ENCODE measurements at regions not wholly inside any gene's neighbourhood (a gene's known extent, or its start where the extent isn't known, plus 50 kb on each side); places are given as distances from the start of the nearest gene placed in this dataset.
"Not testable (repeated sequence)": the region's sequence is repeated elsewhere in the genome, so short reads cannot be mapped to it uniquely, and the experiment has no call there.

DNA sequence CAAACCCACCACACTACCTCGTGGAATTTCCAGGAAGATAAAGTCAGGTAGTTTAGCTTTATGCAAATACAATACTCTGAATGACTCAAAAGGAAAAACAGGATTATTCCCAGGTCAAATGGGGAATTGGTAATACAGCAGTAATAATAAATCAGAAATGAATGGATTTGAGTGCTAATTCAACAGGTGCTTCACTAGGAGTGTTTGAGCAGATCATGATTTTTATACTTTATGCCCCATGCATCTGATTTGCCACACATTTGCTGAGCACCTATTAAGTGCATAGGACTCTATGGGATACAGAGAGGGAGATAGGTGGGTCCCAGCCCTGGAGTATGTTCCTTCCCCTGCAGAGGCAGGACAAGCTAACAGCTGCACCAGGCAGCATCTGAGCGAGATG, 381.4 kb upstream of the PODXL start:
- DNase-seq (ENCODE audit: low read depth, low spot score) = no peak

DNA sequence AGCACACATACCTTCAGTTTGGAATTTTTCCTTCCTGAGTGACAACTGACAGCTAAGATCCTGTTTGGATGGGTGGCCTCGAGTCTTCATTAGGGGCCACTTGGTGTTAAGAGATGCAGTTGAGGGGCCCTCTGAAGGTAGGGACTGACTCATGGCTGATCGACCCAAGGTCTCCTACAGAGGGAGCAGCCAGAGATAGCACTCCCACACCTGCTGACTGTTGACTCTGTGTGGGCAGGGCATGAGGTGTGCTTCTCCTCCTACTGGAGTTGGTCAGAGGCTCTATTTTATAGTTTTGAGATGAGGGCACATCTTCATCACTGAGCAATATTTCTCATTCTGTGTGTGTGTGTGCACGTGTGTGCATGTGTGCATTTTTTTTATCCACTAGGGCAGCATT, 378.8 kb upstream of the PODXL start:
- DNase-seq (ENCODE audit: low read depth, low spot score) = no peak

DNA sequence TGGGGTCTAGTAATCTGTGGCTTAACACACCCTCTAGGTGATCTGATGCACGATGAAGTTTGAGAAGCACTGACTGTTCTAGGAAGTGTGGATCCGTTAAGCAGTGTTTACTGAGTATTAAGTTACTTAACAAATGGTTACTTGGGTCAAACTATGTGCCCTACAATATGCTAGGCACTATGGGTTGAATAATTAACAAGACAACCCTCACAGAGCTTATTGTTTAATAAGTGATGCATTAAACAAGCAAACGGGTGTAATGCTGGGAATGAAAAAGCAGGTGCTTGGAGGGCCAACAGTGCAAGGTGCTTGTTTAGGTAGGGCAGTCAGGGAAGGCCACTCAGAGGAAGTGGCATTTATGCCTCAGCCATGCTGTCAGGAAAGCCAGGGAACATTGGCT, 378.0 kb upstream of the PODXL start:
- DNase-seq (ENCODE audit: low read depth, low spot score) = no peak

DNA sequence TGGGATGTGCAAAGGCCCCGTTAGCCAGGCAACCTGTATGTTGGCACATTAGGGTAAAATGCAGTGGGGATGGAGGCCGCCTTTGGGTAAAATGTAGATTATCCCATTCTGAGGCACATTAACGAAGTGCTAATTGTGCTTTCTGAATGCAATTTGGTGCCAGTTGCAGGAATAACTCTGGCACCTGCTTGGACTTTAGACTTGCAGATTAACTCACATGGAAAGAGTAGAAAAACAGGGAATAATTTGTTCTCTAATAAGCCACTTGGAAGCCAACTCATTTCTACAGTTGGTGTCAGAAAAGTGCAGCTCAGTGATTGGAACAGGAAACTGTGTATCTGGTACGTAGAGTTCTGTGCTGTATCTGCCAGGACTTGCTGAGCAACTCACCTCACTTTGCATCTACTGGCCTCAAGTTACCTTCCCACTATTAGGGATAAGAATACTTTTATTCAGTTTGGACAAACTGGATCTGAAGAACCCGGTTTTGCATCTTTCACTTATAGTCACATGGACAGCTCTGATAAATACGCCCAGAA, 377.4 kb upstream of the PODXL start:
- DNase-seq (ENCODE audit: low read depth, low spot score) = no peak

DNA sequence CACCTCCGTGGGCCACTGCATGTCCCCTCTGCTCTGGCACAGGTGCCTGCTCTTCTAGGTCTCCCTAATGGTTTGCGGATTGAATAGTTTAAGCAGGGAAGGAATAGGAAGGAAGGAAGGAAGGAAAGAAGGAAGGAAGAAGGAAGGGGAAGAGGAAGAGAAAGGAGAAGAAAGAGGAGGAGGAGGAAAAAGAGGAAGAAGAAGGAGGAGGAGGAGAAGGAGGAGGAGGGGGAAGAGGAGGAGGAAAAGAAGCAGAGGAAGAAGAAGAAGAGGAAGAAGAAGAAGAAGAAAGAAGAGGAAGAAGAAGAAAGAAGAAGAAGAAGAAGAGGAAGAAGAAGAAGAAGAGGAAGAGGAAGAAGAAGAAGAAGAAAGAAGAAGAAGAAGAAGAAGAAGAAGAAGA, 376.8 kb upstream of the PODXL start:
- DNase-seq (ENCODE audit: low read depth, low spot score) = not testable (repeated sequence)

DNA sequence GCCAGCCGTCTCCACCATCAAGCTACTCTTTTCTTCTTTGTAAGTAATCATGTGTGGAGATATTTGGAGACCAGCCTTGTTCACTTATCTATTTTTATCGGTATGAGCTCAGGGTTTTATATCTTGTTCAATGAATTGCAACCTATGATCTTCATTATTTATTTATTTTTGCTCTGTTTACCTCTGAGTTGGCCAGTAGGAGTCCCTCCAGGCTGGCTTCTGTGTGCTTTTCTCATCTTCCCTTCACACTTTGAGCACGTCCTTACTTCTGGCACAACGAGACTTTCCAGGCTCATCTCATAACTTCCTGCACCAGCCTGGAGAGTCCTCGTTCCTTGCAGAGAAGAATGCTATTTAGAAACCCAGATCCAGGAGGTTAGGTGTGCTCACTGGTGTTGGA, 375.8 kb upstream of the PODXL start:
- DNase-seq (ENCODE audit: low read depth, low spot score) = no peak

DNA sequence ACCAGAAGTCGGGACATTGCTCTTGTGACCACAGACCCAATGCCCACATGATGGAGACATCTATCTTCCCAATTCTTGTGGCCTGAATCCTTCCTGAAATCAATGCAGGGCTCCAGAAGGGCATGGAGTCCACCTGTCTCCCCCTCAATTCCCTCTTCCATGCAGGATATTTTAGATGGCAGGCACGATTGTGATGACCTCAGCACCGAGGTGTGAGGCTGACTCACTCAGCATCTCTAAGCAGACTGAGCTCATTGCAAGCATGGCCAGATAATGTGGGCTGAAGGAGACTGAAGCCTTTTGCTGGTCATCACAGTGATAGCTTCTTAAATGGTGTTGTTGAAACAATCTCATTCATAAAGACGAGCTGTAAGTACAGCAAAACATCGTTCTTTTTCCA, 374.9 kb upstream of the PODXL start:
- no peak for DNase-seq (ENCODE audit: low read depth, low spot score)

DNA sequence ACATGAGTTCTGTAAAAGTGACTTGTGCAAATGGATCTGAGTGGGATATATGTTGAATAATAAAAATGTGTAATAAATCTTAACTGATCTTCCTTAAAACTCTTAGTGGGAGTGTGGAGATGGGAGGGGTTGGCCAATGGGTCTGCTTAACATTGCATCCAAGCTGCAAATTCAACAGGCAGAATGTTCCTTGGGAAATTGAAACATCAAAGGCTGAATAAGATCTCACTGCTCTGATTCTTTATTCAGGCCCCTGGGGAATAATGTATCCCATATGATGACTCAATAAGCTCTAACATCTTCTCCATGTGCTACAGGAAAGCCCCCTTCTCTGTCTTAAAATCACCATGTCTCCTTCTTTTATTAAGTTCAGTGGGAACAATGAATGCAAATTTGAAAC, 373.2 kb upstream of the PODXL start:
- no peak for DNase-seq (ENCODE audit: low read depth, low spot score)

DNA sequence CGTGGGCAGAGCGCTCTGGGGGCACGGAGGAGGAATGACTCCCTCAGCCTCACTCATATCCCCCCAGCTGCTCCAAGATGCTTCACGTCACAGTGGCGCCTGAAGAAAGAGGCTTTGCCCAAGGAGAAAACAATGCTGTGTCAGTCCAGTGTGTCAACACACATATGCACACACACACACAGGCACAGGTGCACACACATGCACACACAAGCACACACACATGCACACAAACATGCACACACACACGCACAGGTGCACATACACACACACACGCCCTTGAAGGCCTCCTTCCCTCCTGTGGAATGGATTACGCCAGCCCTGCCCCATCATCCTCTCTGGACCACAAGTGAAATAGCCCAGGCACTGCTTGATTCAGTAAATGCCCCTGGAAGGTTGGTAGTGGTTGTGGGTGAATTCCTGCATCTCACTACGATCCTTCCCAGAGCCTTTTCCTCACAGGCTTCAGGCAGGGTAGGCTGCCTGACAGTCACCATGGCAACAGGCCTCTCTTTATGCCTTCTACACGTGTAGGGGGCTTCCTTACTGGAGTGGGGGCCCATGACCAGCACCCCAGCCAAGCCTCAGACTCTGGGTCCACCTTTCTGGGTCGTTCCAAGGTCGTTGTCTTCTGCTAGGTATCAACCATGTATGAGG, 371.5 kb upstream of the PODXL start:
- no peak for DNase-seq (ENCODE audit: low read depth, low spot score)

DNA sequence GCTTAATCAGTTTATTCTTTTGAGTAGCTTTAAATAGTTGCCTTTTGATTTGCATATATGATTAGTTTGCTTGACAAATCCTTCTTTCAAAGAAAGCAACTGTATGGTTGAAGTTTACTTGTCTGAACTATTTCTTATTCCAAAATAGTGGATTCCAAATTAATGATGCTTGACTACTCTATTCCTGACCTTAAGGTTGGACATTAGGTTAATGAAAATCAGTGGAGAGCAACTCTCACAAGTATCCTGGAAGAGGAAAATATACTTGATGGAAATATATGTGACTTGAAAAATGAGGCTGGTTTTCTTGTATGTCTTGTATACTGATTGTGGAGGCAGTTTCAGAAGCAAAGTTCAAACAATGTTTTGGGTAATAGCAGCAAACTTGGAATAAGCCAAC, 369.2 kb upstream of the PODXL start:
- DNase-seq (ENCODE audit: low read depth, low spot score) = no peak

DNA sequence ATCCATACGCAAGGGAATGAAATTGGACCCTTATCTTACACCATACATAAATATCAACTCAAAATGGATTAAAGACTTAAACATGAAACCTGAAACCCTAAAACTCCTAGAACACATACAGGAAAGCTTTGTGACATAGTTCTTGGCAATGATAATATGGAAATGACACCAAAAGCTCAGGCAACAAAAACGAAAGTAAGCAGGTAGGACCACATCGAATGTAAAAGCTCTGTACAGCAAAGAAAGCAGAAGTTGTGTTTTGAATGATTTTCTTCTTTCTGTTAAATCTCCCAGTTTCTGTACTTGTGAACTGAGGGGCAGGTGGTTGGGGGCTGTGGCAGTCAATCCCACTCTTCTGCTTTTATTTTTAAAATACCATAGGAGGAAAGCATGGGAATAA, 368.4 kb upstream of the PODXL start:
- no peak for DNase-seq (ENCODE audit: low read depth, low spot score)

DNA sequence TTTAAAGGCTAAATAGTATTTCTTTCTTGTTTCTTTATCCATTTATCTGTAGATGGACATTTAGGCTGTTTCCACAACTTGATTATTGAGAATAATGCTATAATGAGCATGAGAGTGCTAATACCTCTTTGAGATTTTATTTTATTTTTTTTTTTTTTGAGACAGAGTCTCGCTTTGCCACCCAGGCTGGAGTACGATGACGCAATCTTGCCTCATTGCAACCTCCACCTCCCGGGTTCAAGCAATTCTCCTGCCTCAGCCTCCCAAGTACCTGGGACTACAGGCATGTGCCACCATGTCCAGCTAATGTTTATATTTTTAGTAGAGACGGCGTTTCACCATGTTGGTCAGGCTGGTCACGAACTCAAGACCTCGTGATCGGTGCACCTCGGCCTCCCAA, 366.5 kb upstream of the PODXL start:
- not testable (repeated sequence) for DNase-seq (ENCODE audit: low read depth, low spot score)

DNA sequence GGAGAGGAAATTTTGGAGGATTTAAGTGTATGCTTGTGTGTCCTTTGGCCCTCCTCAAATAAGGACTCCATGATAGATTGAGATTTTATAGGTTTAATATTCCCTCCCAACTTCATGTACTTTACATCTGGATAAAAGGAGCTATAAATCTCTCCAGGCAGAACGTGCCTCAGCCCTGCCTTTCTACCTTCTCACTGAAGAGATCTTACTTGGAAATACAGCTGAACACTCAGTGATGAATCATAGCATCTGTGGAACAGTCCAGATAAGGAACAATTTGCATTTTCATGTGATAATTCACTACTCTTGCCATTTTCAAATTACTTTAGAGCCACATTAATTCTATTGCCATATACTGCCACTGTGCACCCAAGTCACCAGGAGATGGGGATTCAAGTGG, 364.6 kb upstream of the PODXL start:
- DNase-seq (ENCODE audit: low read depth, low spot score) = no peak

DNA sequence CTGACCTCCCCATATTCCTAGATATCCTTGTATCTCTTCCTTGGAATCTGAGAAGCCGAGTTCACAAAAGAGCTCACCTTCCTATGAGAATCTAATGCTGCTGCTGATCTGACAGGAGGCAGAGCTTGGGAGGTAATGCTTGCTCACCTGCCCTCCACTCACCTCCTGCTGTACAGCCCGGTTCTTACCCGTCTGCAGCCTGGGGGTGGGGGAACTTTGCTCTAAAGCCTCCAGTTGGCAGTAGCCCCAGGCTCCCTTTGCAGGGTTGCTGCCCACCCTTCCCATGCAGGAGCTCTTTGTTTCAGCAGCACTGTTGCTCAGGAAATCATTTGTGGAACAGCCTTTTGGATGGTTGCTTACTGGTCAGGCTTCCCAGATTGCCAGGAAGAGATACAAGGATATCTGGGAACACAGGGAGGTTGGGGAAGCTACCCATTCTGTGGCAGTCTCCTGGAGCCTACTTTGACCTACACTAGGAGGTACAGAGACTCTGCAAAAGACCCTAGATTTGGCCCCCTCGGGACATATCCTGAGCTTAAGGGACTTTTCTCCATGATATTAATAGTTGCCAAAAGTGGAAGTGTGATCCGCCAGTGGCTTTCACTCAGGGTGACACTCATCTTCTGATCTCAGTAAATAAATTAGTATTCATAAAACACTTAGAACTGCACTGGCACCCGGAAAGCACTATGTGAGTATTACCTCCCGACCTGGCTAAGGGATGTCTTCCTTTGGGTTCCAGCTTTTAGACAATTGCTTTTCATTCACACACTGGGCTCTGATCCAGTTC, 363.7 kb upstream of the PODXL start:
- DNase-seq (ENCODE audit: low read depth, low spot score) = no peak

DNA sequence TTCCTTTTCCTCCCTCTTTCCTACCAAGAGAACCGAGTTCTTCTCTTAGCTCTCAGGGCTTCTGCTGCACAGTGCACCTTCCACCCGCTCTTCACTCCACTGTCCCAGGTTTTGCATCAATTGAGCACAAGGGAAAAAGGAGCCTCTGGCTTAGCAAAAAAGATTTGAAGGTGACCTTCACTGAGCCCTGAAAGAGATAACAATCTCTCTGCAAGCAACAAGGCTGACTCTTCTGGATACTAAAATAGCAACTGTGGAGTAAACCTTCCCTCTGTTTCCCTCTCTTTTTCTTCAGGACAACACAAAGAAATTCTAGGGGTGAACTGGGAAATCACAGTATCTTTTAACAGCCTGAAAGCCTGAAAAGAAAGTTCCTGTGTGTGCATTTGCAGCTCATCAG, 354.7 kb upstream of the PODXL start:
- DNase-seq (ENCODE audit: low read depth, low spot score) = no peak

DNA sequence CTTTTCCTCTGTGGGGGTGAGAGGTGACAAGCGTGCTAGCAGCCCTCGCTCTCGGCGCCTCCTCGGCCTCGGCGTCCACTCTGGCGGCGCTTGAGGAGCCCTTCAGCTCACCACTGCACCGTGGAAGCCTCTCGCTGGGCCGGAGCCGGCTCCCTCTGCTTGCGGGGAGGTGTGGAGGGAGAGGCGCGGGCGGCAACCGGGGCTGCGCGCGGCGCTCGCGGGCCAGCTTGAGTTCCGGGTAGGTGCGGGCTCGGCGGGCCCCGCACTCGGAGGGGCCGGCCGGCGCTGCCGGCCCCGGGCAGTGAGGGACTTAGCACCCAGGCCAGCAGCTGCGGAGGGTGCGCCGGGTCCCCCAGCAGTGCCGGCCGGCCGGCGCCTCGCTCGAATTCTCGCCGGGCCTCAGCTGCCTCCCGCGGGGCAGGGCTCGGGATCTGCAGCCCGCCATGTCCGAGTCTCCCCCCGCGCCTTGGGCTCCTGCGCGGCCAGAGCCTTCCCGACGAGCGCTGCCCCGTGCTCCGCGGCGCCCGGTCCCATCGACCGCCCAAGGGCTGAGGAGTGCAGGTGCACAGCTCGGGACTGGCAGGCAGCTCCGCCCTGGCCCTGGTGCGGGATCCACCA, 352.8 kb upstream of the PODXL start:
- DNase-seq (ENCODE audit: low read depth, low spot score) = no peak

DNA sequence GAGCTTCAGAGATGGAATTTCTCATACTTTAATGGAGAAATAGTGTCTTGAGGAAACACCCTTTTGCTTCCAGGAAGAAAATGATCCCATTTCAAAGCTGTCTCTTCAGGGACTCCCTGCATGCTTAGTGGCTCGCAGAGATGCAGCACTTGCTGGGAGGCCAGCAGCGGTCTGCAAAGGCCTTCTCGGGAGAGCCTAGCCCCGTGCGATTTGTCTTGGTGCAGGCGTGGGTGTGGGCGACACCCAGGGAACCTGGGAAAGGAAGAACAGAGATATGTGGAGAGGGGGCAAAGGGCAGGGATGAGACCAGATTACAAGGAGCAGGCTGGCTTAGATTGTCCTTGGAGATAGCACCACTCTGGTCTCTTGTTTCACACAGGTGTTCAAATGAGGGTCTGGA, 352.3 kb upstream of the PODXL start:
- no peak for DNase-seq (ENCODE audit: low read depth, low spot score)

DNA sequence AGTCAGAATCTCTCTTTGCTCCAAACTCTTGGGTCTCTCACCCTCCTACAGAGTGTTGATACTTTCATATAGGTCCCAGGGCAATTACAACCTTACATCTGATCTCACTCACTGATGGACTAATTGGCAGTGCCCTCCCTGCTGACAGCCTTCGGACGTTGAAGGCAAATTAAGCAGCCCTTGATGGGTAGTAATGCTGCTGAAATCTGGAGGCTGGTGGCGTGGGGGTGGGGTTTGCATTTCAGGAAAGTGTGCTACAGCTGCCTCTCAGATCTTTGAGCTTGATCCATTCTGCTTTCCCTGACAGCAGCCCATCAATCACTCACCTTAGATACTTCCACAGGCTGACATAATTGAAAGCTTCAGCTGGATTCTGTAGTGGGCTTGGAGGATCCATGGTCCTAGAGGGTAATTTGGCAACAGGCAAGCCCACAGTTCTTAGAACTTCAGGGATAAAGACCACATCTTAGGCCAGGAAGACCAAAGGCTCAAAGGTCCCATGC, 349.1 kb upstream of the PODXL start:
- no peak for DNase-seq (ENCODE audit: low read depth, low spot score)

DNA sequence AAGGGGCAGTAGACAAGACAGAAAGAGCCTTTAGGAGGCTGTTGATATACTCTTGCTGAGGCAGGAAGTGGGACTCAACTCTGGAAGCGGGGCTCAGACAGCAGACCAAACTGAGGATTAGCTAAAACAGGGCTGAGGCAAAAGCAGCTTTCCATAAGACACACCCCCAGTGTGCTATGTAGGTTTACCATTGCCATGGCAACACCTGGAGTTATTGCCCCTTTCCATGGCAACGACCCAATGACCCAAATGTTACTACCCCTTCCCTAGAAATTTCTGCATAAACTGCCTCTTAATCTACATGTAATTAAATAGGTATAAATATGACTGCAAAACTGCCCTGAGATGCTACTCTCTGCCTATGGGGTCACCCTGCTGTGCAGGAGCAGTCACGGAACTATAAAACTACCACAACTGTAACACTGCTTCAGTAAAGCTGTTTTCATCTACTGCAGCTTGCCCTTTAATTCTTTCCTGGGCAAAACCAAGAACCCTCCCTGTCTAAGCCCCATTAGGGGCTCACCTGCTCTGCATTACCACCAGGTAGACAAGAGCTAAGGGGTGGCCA, 348.4 kb upstream of the PODXL start:
- DNase-seq (ENCODE audit: low read depth, low spot score) = no peak

DNA sequence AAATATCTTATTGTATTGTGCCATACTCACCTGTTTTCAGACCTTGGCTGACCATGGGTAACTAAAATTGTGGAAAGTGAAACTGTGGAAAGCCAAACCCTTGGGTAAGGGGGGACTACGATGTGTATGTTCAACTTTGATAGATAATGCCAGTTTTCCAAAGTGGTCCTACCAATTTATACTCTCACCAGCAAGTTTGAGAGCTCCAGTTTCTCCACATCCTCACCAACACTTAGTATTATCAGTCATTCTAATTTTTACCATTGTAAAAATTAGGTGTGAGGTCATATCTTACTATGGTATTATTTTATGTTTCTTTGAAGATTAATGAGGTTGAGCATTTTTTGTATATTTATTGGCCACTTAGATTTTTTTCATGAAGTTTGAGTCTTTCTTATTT, 346.9 kb upstream of the PODXL start:
- no peak for DNase-seq (ENCODE audit: low read depth, low spot score)

DNA sequence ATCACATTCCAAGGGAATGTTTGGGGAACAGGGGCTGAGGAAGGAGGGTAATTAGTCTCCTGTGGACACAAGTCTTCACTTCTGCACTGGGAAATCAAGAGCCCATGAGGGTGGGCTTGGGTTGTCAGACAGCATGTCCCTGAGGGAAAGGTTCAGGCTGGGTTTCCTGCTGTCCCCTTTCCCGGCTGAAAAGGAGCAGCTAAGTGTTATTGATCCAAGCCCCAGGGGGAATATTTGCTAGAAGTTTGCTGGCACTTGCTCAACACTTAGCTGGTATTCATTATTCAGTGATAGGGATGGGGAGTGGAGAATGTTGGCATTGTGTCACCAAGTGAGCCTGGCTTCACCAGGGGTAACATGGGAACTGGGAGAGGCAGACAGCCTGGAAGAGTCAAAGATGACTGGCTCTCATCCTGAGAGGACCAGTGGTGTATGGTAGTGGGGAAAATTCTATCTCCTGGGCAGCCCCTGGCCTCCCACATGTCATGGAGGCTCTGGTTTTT, 344.4 kb upstream of the PODXL start:
- no peak for DNase-seq (ENCODE audit: low read depth, low spot score)
